SU-DHL-6 (cell line): ENCODE measurements at regions not wholly inside any gene's neighbourhood (a gene's known extent, or its start where the extent isn't known, plus 50 kb on each side); places are given as distances from the start of the nearest gene placed in this dataset.
"Not testable (repeated sequence)": the region's sequence is repeated elsewhere in the genome, so short reads cannot be mapped to it uniquely, and the experiment has no call there.

ENCODE experiments used
- H2AFZ ChIP-seq: fragments of 200-600 bp; sonication (generic); 2 replicates; pipeline ENCODE4 v1.6.1; 2014; ENCODE audit warnings: low read depth, mild to moderate bottlenecking, moderate library complexity, mixed read lengths, antibody characterized with exemption, low read length; ENCODE audit not compliant: severe bottlenecking
- H3F3A ChIP-seq: fragments of 200-600 bp; shearing (Covaris generic); 2 replicates; pipeline ENCODE4 v1.6.0; 2016; ENCODE audit warnings: antibody characterized with exemption, mild to moderate bottlenecking; ENCODE audit not compliant: insufficient read depth
- H3K27ac ChIP-seq: fragments of 200-600 bp; sonication (generic); 2 replicates; pipeline ENCODE4 v1.5.1; 2016; ENCODE audit warnings: low read depth, mild to moderate bottlenecking, low read length, moderate library complexity, mixed read lengths
- H3K27me3 ChIP-seq: fragments of 200-600 bp; sonication (generic), shearing (Covaris generic); 2 replicates; pipeline ENCODE4 v1.6.0; 2014; ENCODE audit warnings: mild to moderate bottlenecking, low read length
- H3K36me3 ChIP-seq: fragments of 200-600 bp; sonication (generic); 2 replicates; pipeline ENCODE4 v1.6.1; 2014; ENCODE audit warnings: mild to moderate bottlenecking, low read length, mixed read lengths
- H3K4me2 ChIP-seq: fragments of 300-600, 200-600 bp; shearing (Covaris generic), sonication (generic); 2 replicates; pipeline ENCODE4 v1.6.0; 2014; ENCODE audit warnings: low read length, low read depth, mild to moderate bottlenecking; ENCODE audit not compliant: poor library complexity, severe bottlenecking
- H3K4me3 ChIP-seq: fragments of 200-600 bp; sonication (generic); 2 replicates; pipeline ENCODE4 v1.5.1; 2014; ENCODE audit warnings: antibody characterized with exemption, low read length, mild to moderate bottlenecking, mixed read lengths; ENCODE audit not compliant: insufficient read depth, poor library complexity, severe bottlenecking
- H3K79me2 ChIP-seq: fragments of 200-600 bp; sonication (generic); 2 replicates; pipeline ENCODE4 v1.6.1; 2014; ENCODE audit warnings: mild to moderate bottlenecking, low read length, moderate library complexity; ENCODE audit not compliant: insufficient read depth
- H3K9ac ChIP-seq: fragments of 200-600 bp; sonication (generic); 2 replicates; pipeline ENCODE4 v1.7.0; 2014; ENCODE audit warnings: mild to moderate bottlenecking, low read length
- H3K9me2 ChIP-seq: fragments of 200-600 bp; sonication (generic); replicated peaks from 2 replicates; pipeline ENCODE4 v1.6.1; 2014; ENCODE audit warnings: low read length; ENCODE audit not compliant: insufficient read depth
- H3K9me3 ChIP-seq: fragments of 200-600 bp; sonication (generic); 2 replicates; pipeline ENCODE4 v1.6.1; 2014; ENCODE audit warnings: low read length, mixed read lengths; ENCODE audit not compliant: insufficient read depth
- H4K20me1 ChIP-seq: fragments of 200-600 bp; sonication (generic); 2 replicates; pipeline ENCODE4 v1.6.1; 2014; ENCODE audit warnings: low read depth, mild to moderate bottlenecking, antibody characterized with exemption, low read length, moderate library complexity, mixed read lengths
- CTCF ChIP-seq: fragments of 200-600 bp; sonication (generic); IDR thresholded peaks from one replicate; pipeline ENCODE4 v1.5.1; 2017; ENCODE audit warnings: antibody characterized with exemption, mild to moderate bottlenecking, low read length, moderate library complexity; ENCODE audit not compliant: insufficient read depth, poor library complexity, severe bottlenecking
- EZH2phosphoT487 ChIP-seq: fragments of 200-600 bp; sonication (generic), shearing (Covaris generic); conservative IDR thresholded peaks from 2 replicates; pipeline ENCODE4 v1.6.1; 2018; ENCODE audit warnings: mild to moderate bottlenecking, antibody characterized with exemption, low read length, moderate library complexity, mixed read lengths

- Histone ChIP-seq H3K36me3 (no peaks in the 10 kb centered on the region), H3K9me2 (no peaks in the 10 kb centered on the region), H4K20me1 (no peaks in the 10 kb centered on the region), H3K79me2 (no peaks in the 10 kb centered on the region), H3K4me3 (no peak overlapping the region), H3K27me3 (no peaks in the 10 kb centered on the region), H2AFZ (no peak overlapping the region), H3F3A (no peaks in the 10 kb centered on the region), H3K27ac (no peak overlapping the region), H3K9me3 (no peaks in the 10 kb centered on the region), H3K4me2 (no peak overlapping the region), H3K9ac (no peak overlapping the region)
- TF ChIP-seq CTCF (no peak), EZH2phosphoT487 (no peak)
These were observed 65.8 kb upstream of the SLC8A3 start for GRCh38 chr14:70254476-70254961.

GRCh38 chr14:70253547-70253946 lies 64.8 kb upstream of the SLC8A3 start:
- H3K36me3 ChIP-seq, H3K4me3 ChIP-seq, H3K27ac ChIP-seq, H3K9me2 ChIP-seq, H3K79me2 ChIP-seq, H2AFZ ChIP-seq, H3K27me3 ChIP-seq, H3K4me2 ChIP-seq, H4K20me1 ChIP-seq, H3K9me3 ChIP-seq, H3F3A ChIP-seq, H3K9ac ChIP-seq: not testable (repeated sequence)

GRCh38 chr14:70245026-70245425 lies 56.3 kb upstream of the SLC8A3 start:
- TF ChIP-seq CTCF = no peak
- no peak for TF ChIP-seq EZH2phosphoT487

GRCh38 chr14:70239802-70240201 lies 51.1 kb upstream of the SLC8A3 start:
- Histone ChIP-seq H3K79me2 (no peaks in the 10 kb centered on the region), H3F3A (no peaks in the 10 kb centered on the region), H3K4me2 (no peak overlapping the region), H3K27ac (no peak overlapping the region), H3K9ac (no peak overlapping the region), H2AFZ (no peak overlapping the region), H4K20me1 (no peaks in the 10 kb centered on the region), H3K9me2 (no peaks in the 10 kb centered on the region), H3K27me3 (no peaks in the 10 kb centered on the region), H3K4me3 (no peak overlapping the region), H3K9me3 (no peaks in the 10 kb centered on the region), H3K36me3 (no peaks in the 10 kb centered on the region)
- TF ChIP-seq CTCF = no peak
- TF ChIP-seq EZH2phosphoT487 = no peak

More at GRCh38 chr14:70245026-70245425, 56.3 kb upstream of the SLC8A3 start:
- Histone ChIP-seq H3K27me3 (no peaks in the 10 kb centered on the region), H3K36me3 (no peaks in the 10 kb centered on the region), H4K20me1 (no peaks in the 10 kb centered on the region), H3K4me2 (no peak overlapping the region), H2AFZ (no peak overlapping the region), H3K4me3 (no peak overlapping the region), H3K79me2 (no peaks in the 10 kb centered on the region), H3K9me3 (no peaks in the 10 kb centered on the region), H3K9me2 (no peaks in the 10 kb centered on the region), H3K27ac (no peak overlapping the region), H3K9ac (no peak overlapping the region), H3F3A (no peaks in the 10 kb centered on the region)

- H3K9me3 ChIP-seq, H3K4me2 ChIP-seq, H3K9ac ChIP-seq, H3K9me2 ChIP-seq, H3K4me3 ChIP-seq, H3K79me2 ChIP-seq, H2AFZ ChIP-seq, H4K20me1 ChIP-seq, H3K36me3 ChIP-seq, H3K27me3 ChIP-seq, H3K27ac ChIP-seq, H3F3A ChIP-seq: not testable (repeated sequence)
These were observed 49.9 kb upstream of the SLC8A3 start for GRCh38 chr14:70238635-70239034.
